ENCODE measurements at regions not wholly inside any gene's neighbourhood (a gene's known extent, or its start where the extent isn't known, plus 50 kb on each side); places are given as distances from the start of the nearest gene placed in this dataset.

DNA sequence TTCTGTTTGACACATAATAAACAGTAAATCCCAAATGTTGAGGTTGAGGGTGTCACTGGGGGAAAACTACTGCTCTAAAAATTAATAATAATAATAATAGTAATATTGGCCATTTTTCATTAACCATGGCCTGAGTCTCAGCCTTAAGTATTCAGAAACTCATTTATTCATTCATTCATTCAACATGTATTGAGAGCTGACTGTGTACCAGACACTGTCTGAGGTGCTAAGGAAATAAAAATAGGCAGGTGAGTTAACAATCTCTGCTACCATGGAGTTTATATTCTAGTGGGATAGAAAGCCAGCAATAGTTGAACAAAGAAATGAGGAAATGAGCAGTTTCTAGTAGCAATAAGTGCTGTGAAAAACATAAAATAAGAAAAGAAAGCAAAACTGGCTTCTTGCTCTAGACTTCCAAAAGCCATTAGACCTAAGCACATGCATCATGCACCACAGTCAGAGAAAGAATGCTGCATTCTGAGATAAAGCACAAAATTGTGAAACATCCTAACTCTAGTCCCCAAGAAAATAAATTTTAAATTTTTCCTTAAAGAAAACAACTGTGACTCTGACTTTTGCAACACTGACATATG is 278.7 kb downstream of the RCHY1 start:
- Histone ChIP-seq H2AK5ac (ENCODE audit: insufficient read length, low read length) (no peak overlapping the region), H3K23ac (ENCODE audit: insufficient read length, low read depth, low read length) (no peak overlapping the region), H2AFZ (ENCODE audit: low read length) (no peak overlapping the region), H2BK15ac (ENCODE audit: low read depth, low read length) (no peak overlapping the region), H3K4me2 (ENCODE audit: insufficient read depth, insufficient read length, low read length) (no peak overlapping the region), H3K27me3 (ENCODE audit: insufficient read depth, low read length) (no peaks in the 10 kb centered on the region), H3K9ac (ENCODE audit: extremely low read depth, insufficient read length, low read length) (no peak overlapping the region), H4K5ac (ENCODE audit: insufficient read length, low read depth, low read length) (no peak overlapping the region), H2BK12ac (ENCODE audit: insufficient read length, low read depth, low read length) (no peak overlapping the region), H3K4ac (ENCODE audit: low read depth, low read length) (no peak overlapping the region), H4K8ac (replicated peaks; ENCODE audit: insufficient read length, low read depth, low read length) (no peak overlapping the region), H2BK120ac (ENCODE audit: low read depth, low read length, poor library complexity, severe bottlenecking) (no peak overlapping the region), H3K27ac (ENCODE audit: insufficient read length, low read depth, low read length) (no peak overlapping the region), H4K91ac (ENCODE audit: insufficient read length, low read depth, low read length) (no peak overlapping the region), H3K23me2 (ENCODE audit: insufficient read length, low read depth, low read length, poor library complexity, severe bottlenecking) (no peaks in the 10 kb centered on the region), H3K18ac (ENCODE audit: insufficient read length, low read depth, low read length) (no peak overlapping the region), H3K79me1 (ENCODE audit: insufficient read depth, low read depth, low read length, poor library complexity, severe bottlenecking) (no peaks in the 10 kb centered on the region), H3K14ac (ENCODE audit: insufficient read depth, low read length) (no peak overlapping the region), H2BK20ac (ENCODE audit: low read depth, low read length, poor library complexity, severe bottlenecking) (no peak overlapping the region), H3K9me3 (ENCODE audit: control insufficient read depth, low read depth, low read length) (no peaks in the 10 kb centered on the region), H3K4me1 (ENCODE audit: insufficient read depth, low read length) (no peaks in the 10 kb centered on the region), H3K56ac (ENCODE audit: insufficient read length, low read depth, low read length) (no peak overlapping the region), H2BK5ac (ENCODE audit: insufficient read length, low read length) (no peak overlapping the region), H3K79me2 (ENCODE audit: insufficient read depth, low read length) (no peaks in the 10 kb centered on the region), H4K20me1 (ENCODE audit: control insufficient read depth, insufficient read depth, insufficient read length) (no peaks in the 10 kb centered on the region), H3T11ph (ENCODE audit: low read length) (no peak overlapping the region)
- no peak for TF ChIP-seq CTCF (conservative IDR thresholded peaks at IDR 0.05)
- H3K27ac Mint-ChIP-seq = no peak overlapping the region
- H3K36me3 Mint-ChIP-seq (ENCODE audit: insufficient read depth in 1 of 3, low read depth in 3 of 3) = peaks cover 0 to 17% (median 0%) of the 10 kb centered on the region in 3 experiments; a peak in 3 of 7 replicates
- peaks cover 11 to 17% of the 10 kb centered on the region in 2 experiments; a peak in 4 of 5 replicates for H3K9me3 Mint-ChIP-seq
- no peaks in the 10 kb centered on the region for H3K27me3 Mint-ChIP-seq (ENCODE audit: low read depth)
- peaks cover 4% of the 10 kb centered on the region in 2 experiments; a peak in 2 of 4 replicates for H3K4me1 Mint-ChIP-seq
- H3K4me3 Mint-ChIP-seq = no peak overlapping the region
- no peak for DNase-seq

Measured in H9 (cell line).